GM12865 (cell line): ENCODE measurements at regions not wholly inside any gene's neighbourhood (a gene's known extent, or its start where the extent isn't known, plus 50 kb on each side); places are given as distances from the start of the nearest gene placed in this dataset.

Source experiments
- DNase-seq: peaks from one replicate; pipeline ENCODE4 v3.0.0; 2010; ENCODE audit warnings: low read depth
- H3K4me3 ChIP-seq: 2 replicates; pipeline ENCODE4 v1.5.1; 2011; ENCODE audit warnings: mild to moderate bottlenecking, low read depth, low read length, control low read depth
- TF ChIP-seq, protein P1 (sequence below): IDR thresholded peaks from 2 replicates; pipeline ENCODE4 v1.5.1; 2011; ENCODE audit warnings: low read length, control low read depth, low read depth, inconsistent platforms; ENCODE audit not compliant: insufficient read depth; ENCODE audit errors: missing control alignments

DNA sequence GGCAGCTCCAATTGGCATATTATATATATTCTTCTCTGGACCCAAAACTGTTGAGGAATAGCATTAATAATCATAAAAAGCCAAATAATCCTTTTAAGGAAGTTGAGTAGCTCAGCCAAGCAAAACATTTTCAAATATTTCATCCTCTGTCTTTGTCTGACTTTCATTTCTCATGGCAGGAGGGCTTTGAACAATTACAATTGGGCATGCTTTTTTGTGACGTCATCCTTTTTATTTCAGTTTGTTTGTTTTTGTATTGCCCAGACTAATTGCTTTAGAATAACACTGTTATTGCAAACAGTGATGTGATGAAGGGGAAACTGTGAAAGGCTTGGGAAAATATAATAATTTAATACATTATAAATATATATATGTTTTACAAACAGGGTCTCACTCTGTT, 65.2 kb upstream of the MAP1B start:
- no peak overlapping the region for H3K4me3 ChIP-seq
- no peak for DNase-seq
- TF ChIP-seq, protein P1, sequence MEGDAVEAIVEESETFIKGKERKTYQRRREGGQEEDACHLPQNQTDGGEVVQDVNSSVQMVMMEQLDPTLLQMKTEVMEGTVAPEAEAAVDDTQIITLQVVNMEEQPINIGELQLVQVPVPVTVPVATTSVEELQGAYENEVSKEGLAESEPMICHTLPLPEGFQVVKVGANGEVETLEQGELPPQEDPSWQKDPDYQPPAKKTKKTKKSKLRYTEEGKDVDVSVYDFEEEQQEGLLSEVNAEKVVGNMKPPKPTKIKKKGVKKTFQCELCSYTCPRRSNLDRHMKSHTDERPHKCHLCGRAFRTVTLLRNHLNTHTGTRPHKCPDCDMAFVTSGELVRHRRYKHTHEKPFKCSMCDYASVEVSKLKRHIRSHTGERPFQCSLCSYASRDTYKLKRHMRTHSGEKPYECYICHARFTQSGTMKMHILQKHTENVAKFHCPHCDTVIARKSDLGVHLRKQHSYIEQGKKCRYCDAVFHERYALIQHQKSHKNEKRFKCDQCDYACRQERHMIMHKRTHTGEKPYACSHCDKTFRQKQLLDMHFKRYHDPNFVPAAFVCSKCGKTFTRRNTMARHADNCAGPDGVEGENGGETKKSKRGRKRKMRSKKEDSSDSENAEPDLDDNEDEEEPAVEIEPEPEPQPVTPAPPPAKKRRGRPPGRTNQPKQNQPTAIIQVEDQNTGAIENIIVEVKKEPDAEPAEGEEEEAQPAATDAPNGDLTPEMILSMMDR = no peak

DNA sequence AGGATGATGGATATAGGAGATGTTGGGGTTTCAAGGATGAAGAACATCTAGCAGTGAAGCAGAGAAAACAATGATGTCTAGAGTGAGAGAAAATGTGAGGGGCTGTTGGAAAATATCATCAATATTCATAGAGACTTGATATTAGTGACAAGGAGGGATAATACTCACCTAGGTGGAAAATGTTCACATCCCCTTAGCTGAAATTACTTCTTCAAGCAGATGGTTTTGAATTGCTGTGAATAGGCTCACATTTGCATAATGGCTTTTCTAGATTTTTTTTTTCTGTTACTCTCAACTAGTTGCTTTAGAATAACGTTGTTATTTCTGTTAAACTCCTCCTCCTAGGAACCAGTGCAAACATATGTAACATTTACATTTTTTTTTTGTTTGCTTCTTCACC, 61.6 kb upstream of the MAP1B start:
- no peak for DNase-seq
- no peak overlapping the region for H3K4me3 ChIP-seq
- TF ChIP-seq, protein P1 = no peak

DNA sequence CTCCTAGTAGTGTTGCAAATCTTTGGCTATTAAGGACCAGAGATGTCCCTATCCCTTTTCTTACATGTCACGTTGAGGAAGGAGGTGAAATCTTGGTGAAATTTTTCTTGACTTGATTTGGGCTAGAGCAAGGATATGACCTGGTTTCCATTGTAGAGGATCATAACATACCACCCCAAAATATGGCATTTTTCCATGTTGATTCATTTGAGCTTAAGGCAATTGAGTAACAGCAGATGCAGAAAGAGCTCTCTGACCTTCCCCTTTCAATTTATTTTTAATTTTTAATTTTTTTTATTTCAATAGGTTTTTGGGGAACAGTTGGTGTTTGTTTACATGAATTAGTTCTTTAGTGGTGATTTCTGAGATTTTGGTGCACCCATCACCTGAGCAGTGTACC, 61.2 kb upstream of the MAP1B start:
- H3K4me3 ChIP-seq = no peak overlapping the region
- TF ChIP-seq, protein P1 = no peak
- DNase-seq = no peak

DNA sequence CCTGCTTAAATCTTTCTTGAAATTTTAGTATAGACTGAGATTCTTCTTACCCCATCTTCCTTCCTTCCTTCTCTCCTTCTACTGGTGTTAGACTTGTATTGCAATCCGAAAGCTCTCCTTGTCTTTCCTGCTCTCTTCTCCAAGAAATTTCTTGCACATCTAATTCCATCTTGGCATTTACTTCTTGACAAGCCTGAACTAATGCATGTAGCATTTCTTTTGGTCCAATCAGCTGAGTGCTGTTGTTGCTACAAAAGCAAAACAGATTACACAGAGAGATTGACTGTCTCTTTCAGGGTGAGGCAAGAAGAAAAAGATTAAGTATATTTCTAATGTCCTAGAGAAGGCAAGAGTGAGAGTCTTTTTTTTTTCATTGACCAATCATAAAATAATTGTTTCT, 51.6 kb upstream of the MAP1B start:
- H3K4me3 ChIP-seq = no peak overlapping the region
- DNase-seq = no peak
- TF ChIP-seq, protein P1 = no peak
